PC-3 (cell line): ENCODE measurements at regions not wholly inside any gene's neighbourhood (a gene's known extent, or its start where the extent isn't known, plus 50 kb on each side); places are given as distances from the start of the nearest gene placed in this dataset.
"Not testable (repeated sequence)": the region's sequence is repeated elsewhere in the genome, so short reads cannot be mapped to it uniquely, and the experiment has no call there.

Experiments used
- ATAC-seq: fragments of 200-7000 bp; cut with Tn5 transposase; 2 replicates; pipeline ENCODE4 v1.9.1; 2020; ENCODE audit warnings: mild to moderate bottlenecking, moderate library complexity
- BruUV-seq: library from RNA; stranded (reverse); fragments of 400-500 nt; replicated peaks from 2 replicates; lab custom pipeline; 2021; lab: Mats Ljungman, UMichigan
- CTCF ChIA-PET: fragments of 300-600 bp; sonication (Branson Sonifier 250); formaldehyde crosslinking; loops from one replicate; lab custom pipeline; 2022; ENCODE audit warnings: antibody characterized with exemption; lab: Charles Lee
- POLR2A ChIA-PET: fragments of 300-600 bp; sonication (Branson Sonifier 250); formaldehyde crosslinking; loops from one replicate; lab custom pipeline; 2022; ENCODE audit warnings: antibody characterized with exemption; ENCODE audit not compliant: unreplicated experiment; lab: Charles Lee
- DNase-seq: peaks from one replicate; pipeline ENCODE4 v3.0.0-alpha.2; 2015
- H2AFZ ChIP-seq: fragments of 300-600 bp; sonication (generic); 2 replicates; pipeline ENCODE4 v1.6.0; 2016; ENCODE audit warnings: antibody characterized with exemption, low read length
- H3F3A ChIP-seq: fragments of 300-600 bp; sonication (generic); one replicate; pipeline ENCODE4 v1.6.0; 2017; ENCODE audit warnings: antibody characterized with exemption, low read length, control low read depth, mild to moderate bottlenecking; ENCODE audit not compliant: unreplicated experiment
- H3K27ac ChIP-seq: fragments of 300-600 bp; sonication (generic); 2 replicates; pipeline ENCODE4 v1.5.1; 2016; ENCODE audit warnings: mild to moderate bottlenecking, low read length
- H3K27me3 ChIP-seq: fragments of 300-600 bp; sonication (generic); 2 replicates; pipeline ENCODE4 v1.6.1; 2016; ENCODE audit warnings: low read length, mixed read lengths
- H3K36me3 ChIP-seq: fragments of 300-600 bp; sonication (generic); 2 replicates; pipeline ENCODE4 v1.6.1; 2016; ENCODE audit warnings: low read depth, mixed run types, low read length, mixed read lengths
- H3K4me1 ChIP-seq: fragments of 300-600 bp; sonication (generic); 2 replicates; pipeline ENCODE4 v1.5.1; 2016; ENCODE audit warnings: low read length; ENCODE audit not compliant: insufficient read depth
- H3K4me2 ChIP-seq: fragments of 300-600 bp; sonication (generic); 2 replicates; pipeline ENCODE4 v1.6.0; 2016; ENCODE audit warnings: low read length
- H3K4me3 ChIP-seq: fragments of 300-600 bp; sonication (generic); 2 replicates; pipeline ENCODE4 v1.5.1; 2016; ENCODE audit warnings: mild to moderate bottlenecking, low read length, mixed read lengths
- H3K79me2 ChIP-seq: fragments of 300-600 bp; sonication (generic); 2 replicates; pipeline ENCODE4 v1.6.1; 2017; ENCODE audit warnings: low read length, mixed read lengths
- H3K9ac ChIP-seq: fragments of 300-600 bp; sonication (generic); 2 replicates; pipeline ENCODE4 v1.6.0; 2016; ENCODE audit warnings: mild to moderate bottlenecking, low read length
- H3K9me2 ChIP-seq: fragments of 300-600 bp; sonication (generic); replicated peaks from 2 replicates; pipeline ENCODE4 v1.6.1; 2016; ENCODE audit warnings: mixed run types, low read length, mixed read lengths
- H3K9me3 ChIP-seq: fragments of 300-600 bp; sonication (generic); 2 replicates; pipeline ENCODE4 v1.6.1; 2016; ENCODE audit warnings: low read length, mixed read lengths
- H4K20me1 ChIP-seq: fragments of 300-600 bp; sonication (generic); 2 replicates; pipeline ENCODE4 v1.6.1; 2016; ENCODE audit warnings: low read length, mixed read lengths
- EZH2 ChIP-seq: fragments of 300-600 bp; sonication (generic); IDR thresholded peaks from one replicate; pipeline ENCODE4 v1.6.1; 2017; ENCODE audit warnings: antibody characterized with exemption, mild to moderate bottlenecking, low read length; ENCODE audit not compliant: unreplicated experiment
- EZH2phosphoT487 ChIP-seq: fragments of 300-600 bp; sonication (generic); IDR thresholded peaks from 2 replicates; pipeline ENCODE4 v1.6.1; 2018; ENCODE audit warnings: mild to moderate bottlenecking, antibody characterized with exemption, low read length, borderline replicate concordance
- intact Hi-C: fragments of 100-400 bp; cut with micrococcal nuclease; formaldehyde crosslinking; loops from 2 replicates; pipeline ENCODE4 v1.9.0; 2023
- TF ChIP-seq, protein P1 (sequence below): fragments of 300-600 bp; sonication (generic); conservative IDR thresholded peaks from 2 replicates; pipeline ENCODE4 v1.5.1; 2017; ENCODE audit warnings: antibody characterized with exemption, low read depth, mild to moderate bottlenecking, low read length

DNA sequence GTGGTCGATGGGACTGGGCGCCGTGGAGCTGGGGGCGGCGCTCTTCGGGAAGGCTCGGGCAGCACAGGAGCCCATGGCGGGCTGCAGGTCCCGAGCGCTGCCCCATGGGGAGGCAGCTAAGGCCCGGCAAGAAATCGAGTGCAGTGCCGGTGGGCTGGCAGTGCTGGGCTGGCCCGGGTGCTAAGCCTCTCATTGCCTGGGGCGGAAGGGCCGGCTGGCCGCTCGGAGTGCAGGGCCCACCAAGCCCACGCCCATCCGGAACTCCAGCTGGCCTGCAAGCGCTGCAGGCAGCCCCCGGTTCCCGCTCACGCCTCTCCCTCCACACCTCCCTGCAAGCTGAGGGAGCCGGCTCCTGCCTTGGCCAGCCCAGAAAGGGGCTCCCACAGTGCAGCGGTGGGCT, 748.4 kb upstream of the NRXN1 start:
- BruUV-seq: no TSS peak
- peak; percentile 40; the same call in 1 of the 2 replicates for ATAC-seq
- Histone ChIP-seq H3K9ac (no peak overlapping the region), H2AFZ (no peak overlapping the region), H3K4me2 (no peak overlapping the region), H3K4me1 (peaks cover 10% of the 10 kb centered on the region), H3F3A (no peaks in the 10 kb centered on the region), H3K36me3 (no peaks in the 10 kb centered on the region), H3K27ac (no peak overlapping the region), H3K4me3 (no peak overlapping the region), H3K27me3 (no peaks in the 10 kb centered on the region), H3K79me2 (no peaks in the 10 kb centered on the region), H3K9me3 (no peaks in the 10 kb centered on the region), H4K20me1 (no peaks in the 10 kb centered on the region), H3K9me2 (no peaks in the 10 kb centered on the region)
- TF ChIP-seq, protein P1, sequence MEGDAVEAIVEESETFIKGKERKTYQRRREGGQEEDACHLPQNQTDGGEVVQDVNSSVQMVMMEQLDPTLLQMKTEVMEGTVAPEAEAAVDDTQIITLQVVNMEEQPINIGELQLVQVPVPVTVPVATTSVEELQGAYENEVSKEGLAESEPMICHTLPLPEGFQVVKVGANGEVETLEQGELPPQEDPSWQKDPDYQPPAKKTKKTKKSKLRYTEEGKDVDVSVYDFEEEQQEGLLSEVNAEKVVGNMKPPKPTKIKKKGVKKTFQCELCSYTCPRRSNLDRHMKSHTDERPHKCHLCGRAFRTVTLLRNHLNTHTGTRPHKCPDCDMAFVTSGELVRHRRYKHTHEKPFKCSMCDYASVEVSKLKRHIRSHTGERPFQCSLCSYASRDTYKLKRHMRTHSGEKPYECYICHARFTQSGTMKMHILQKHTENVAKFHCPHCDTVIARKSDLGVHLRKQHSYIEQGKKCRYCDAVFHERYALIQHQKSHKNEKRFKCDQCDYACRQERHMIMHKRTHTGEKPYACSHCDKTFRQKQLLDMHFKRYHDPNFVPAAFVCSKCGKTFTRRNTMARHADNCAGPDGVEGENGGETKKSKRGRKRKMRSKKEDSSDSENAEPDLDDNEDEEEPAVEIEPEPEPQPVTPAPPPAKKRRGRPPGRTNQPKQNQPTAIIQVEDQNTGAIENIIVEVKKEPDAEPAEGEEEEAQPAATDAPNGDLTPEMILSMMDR: no peak
- TF ChIP-seq EZH2 (no peak), EZH2phosphoT487 (no peak)
- POLR2A ChIA-PET: interaction anchor here (0.6 kb wide), 1 partner anchor 9 kb away, joined by 15 read pairs; no protein-coding TSS in a partner anchor
- no peak for DNase-seq
- CTCF ChIA-PET: no interaction called here
- intact Hi-C loops: no loop called here

DNA sequence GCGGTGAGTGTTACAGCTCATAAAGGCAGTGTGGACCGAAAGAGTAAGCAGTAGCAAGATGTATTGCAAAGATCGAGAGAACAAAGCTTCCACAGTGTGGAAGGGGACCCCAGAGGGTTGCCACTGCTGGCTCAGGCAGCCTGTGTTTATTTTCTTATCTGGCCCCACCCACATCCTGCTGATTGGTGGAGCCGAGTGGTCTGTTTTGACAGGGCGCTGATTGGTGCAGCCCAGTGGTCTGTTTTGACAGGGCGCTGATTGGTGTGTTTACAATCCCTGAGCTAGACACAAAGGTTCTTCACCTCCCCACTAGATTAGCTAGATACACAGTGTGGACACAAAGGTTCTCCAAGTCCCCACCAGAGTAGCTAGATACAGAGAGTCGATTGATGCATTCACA, 747.8 kb upstream of the NRXN1 start:
- POLR2A ChIA-PET: interaction anchor here (0.6 kb wide), 1 partner anchor 10 kb away, joined by 15 read pairs; no protein-coding TSS in a partner anchor
- H3K4me2 ChIP-seq, H3K9ac ChIP-seq, H2AFZ ChIP-seq, H3K9me3 ChIP-seq, H3K36me3 ChIP-seq, ATAC-seq, CTCF ChIA-PET, DNase-seq, H3K79me2 ChIP-seq, intact Hi-C loops, H3K9me2 ChIP-seq, H3K27ac ChIP-seq, H3K4me3 ChIP-seq, H3F3A ChIP-seq, BruUV-seq, H4K20me1 ChIP-seq, H3K27me3 ChIP-seq: not testable (repeated sequence)
- peaks cover 10% of the 10 kb centered on the region for H3K4me1 ChIP-seq

DNA sequence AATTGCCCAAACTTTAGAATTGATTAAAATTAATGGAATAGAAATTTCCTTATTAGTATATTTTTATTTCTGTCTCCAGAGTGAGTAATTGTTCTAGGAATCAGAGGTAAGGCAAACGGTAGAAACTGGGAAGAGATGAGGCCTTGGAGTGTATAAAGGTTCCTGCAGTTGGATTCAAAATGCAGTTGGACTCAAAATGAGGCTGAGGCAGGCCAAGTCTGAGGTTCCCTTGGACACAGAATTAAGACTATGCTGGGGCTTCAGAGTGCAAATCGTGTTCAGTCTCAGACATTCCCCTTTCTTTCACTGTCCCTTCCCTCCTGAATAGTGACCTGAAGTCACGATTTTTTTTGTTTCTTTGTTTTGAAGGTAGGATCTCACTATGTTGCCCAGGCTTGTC, 746.9 kb upstream of the NRXN1 start:
- no peak overlapping the region for H3K9ac ChIP-seq
- TF ChIP-seq, protein P1: no peak
- TF ChIP-seq EZH2 (no peak), EZH2phosphoT487 (no peak)
- CTCF ChIA-PET: no interaction called here
- POLR2A ChIA-PET: no interaction called here
- no peaks in the 10 kb centered on the region for H3K36me3 ChIP-seq
- H3K4me2 ChIP-seq: no peak overlapping the region
- no peaks in the 10 kb centered on the region for H3K9me2 ChIP-seq
- H3K27ac ChIP-seq: no peak overlapping the region
- no peaks in the 10 kb centered on the region for H3K27me3 ChIP-seq
- ATAC-seq: no peak
- DNase-seq: no peak
- H3K9me3 ChIP-seq: no peaks in the 10 kb centered on the region
- peaks cover 10% of the 10 kb centered on the region for H3K4me1 ChIP-seq
- no peak overlapping the region for H2AFZ ChIP-seq
- no peaks in the 10 kb centered on the region for H3F3A ChIP-seq
- no peak overlapping the region for H3K4me3 ChIP-seq
- intact Hi-C loops: no loop called here
- no peaks in the 10 kb centered on the region for H3K79me2 ChIP-seq
- no peaks in the 10 kb centered on the region for H4K20me1 ChIP-seq
- BruUV-seq: no TSS peak

DNA sequence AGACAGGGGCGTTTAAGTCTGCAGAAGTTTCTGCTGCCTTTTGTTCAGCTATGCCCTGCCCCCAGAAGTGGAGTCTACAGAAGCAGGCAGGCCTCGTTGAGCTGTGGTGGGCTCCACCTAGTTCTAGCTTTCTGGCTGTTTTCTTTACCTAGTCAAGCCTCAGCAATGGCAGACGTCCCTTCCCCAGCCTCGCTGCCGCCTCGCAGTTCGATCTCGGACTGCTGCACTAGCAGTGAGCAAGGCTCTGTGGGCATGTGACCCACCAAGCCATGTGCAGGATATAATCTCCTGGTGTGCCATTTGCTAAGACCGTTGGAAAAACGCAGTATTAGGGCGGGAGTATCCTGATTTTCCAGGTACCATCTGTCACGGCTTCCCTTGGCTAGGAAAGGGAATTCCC, 742.7 kb upstream of the NRXN1 start:
- CTCF ChIA-PET, intact Hi-C loops, BruUV-seq, H2AFZ ChIP-seq, H3K9me3 ChIP-seq, DNase-seq, POLR2A ChIA-PET, H3K36me3 ChIP-seq, H3K27ac ChIP-seq, H3K27me3 ChIP-seq, H4K20me1 ChIP-seq, H3K4me1 ChIP-seq, H3K9ac ChIP-seq, H3K79me2 ChIP-seq, H3K4me3 ChIP-seq, H3F3A ChIP-seq, ATAC-seq, H3K9me2 ChIP-seq, H3K4me2 ChIP-seq: not testable (repeated sequence)
